ENCODE measurements at regions not wholly inside any gene's neighbourhood (a gene's known extent, or its start where the extent isn't known, plus 50 kb on each side); places are given as distances from the start of the nearest gene placed in this dataset.

DNA sequence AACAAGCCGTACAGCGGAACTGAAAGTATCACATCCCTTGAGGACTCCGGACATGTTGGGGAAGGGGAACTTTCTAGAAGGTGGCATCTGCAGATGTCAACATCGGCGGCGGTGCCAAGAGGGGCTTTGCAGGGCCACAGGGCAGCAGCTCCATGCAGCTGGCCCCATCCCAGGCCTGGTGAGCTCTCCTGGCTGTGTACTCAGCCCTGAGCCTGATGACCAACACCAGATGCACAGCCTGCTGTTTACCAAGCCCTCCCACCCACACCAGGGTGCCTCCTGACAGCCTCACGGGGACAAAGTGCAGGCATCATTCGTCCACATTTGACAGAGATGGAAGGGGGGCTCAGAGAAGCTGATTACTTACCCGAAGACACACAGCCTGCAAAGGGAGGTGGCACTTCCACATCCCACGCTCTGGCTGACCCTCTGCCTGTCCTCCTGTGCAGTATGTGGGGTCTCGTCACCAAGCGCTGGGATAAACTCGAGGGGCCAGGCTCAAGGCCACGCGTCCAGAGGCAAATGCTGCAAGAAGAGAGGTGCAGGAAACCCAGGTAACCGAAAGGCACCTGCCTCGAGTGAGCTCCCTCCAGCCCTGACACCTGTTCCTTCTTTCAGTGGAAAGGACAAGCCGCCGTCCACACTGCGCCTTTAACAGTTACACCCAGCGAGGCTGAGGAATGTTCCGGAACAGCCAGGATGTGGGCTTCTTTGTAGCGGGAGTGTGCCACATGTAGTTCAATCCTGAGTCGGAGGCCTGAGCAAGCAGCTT is 69.0 kb upstream of the ASAP2 start:
- ATAC-seq: no peak
- no peak for DNase-seq (ENCODE audit: low spot score)

DNA sequence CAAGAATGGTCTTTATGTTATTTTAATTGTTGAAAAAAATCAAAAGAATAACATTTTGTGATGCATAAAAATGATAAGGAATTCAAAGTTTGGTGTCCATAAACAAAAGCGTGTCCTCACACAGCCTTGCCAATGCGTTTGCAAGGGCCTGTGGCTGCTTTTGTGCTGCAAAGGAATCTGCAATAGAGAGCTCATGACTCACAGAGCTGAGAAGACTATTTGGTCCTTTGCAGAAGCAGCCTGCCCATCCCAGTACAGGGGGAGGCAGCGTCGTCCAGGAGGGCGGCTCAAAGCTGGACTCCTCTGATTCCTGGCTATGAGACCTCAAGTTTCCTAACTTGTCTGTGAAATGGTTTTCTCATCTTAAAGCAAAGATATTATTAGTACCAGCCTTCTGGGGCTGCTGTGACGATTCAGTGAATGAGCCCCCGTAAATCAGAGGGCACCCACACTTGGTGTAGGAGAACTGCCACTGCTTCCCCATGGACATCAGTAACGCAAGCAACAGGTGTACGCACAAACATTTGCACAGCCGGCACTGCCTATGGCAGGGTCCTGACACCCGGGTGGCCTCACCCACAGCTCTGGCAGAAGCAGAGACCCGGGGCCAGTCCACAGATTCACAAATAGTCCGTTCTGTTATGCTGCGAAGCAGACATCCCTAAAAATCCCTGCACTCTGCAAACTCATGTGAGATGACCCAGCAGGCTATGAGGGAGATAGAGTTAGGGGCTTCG is 70.6 kb upstream of the ASAP2 start:
- DNase-seq (ENCODE audit: low spot score): no peak
- ATAC-seq: no peak

DNA sequence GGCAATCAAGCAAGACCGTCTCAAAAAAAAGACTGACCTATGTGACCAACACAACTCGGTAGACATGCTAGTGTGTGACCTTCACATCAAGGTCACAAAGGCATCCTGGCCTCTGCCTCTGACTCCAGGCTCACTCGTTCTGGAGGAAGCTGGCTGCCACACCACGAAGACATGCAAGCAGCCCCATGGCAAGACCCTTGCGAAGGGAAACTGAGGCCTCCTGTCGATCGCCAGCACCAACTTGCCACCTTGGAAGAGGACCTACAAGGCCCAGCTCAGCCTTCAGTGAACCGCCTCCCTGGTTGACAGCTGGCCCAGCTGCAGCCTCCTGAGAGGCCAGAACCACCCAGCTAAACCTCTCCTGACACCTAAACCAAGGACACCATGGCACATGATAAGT is 79.3 kb upstream of the ASAP2 start:
- no peak for DNase-seq (ENCODE audit: low spot score)
- ATAC-seq: no peak

DNA sequence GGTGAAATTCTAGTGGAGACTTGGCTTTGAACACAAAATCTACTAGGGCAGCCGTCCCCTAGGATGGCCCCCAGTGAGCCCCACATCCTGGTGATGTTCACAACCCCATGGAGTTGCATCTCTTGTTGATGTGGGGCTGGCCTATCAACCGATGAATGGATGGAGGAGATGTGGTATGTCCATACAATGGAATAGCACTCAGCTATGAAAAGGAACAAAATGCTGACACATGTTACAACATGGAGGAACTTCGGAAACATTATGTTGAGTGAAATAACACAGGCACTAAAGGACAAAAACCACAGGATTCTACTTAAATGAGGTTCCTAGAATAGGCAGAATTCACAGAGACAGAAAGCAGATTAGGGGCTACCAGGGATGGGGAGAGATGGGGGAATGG is 80.1 kb upstream of the ASAP2 start:
- no peak for DNase-seq (ENCODE audit: low spot score)
- ATAC-seq: no peak

DNA sequence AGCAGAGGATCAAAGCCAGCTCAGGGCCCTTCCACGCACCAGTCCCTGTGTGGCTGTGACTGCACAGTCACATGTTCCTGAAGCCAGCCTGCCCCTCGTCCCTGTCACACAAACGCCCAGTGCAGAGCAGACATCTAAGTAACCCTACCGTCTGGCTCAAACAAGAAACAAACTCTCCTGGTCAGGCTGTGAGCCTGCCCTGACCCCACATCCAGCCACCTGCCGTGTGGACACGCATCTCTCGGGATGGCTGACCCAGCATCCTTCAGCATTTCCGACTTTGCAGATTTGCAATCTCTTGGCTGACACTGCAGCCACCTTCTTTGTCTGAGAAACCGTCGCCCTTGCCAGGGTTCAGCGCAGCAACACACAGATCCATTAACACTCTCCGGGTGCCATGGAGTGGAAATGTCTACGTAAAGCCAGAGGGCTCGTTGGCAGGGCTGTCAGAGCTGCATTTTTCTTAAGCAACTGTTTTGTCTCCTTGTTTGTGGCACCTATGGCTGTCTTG is 82.3 kb upstream of the ASAP2 start:
- ATAC-seq (peak; percentile 21), DNase-seq (ENCODE audit: low spot score) (no peak)

DNA sequence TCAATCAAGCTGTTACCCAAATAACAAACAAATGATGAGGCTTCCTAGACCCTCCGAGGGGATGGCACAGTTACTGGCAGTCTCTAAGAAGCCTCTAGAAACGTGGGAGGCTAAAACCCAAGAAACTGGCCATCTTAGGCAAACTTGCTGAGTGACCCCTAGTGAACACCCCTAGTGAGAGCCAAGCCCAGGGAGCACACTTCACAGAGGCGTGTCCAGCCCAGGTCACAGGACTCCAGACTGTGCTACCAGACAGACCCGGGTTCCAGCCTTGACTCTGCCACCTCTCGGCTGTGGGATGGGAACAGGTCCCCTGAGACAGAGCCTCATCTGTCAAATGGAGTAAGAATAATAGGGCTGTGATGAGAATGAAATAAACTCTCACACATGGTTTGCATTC is 83.5 kb upstream of the ASAP2 start:
- ATAC-seq (no peak), DNase-seq (ENCODE audit: low spot score) (no peak)

DNA sequence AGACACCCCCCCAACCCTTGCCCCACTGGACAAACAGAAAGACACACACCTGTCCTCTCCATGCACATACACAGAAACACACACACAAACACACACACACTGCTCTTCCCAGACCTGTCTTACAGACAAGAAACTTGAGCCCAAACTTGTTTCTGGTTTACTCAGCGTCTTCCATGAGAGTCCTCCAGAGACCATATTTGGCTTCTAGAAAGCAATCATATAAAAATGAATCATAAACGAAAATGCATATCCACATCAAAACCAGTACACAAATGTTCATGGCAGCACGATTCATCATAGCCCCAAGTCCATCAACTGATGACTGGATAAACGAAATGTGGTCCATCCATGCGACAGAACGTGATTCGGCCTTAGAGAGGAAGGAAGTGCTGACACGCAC is 84.2 kb upstream of the ASAP2 start:
- DNase-seq (ENCODE audit: low spot score): no peak
- no peak for ATAC-seq

DNA sequence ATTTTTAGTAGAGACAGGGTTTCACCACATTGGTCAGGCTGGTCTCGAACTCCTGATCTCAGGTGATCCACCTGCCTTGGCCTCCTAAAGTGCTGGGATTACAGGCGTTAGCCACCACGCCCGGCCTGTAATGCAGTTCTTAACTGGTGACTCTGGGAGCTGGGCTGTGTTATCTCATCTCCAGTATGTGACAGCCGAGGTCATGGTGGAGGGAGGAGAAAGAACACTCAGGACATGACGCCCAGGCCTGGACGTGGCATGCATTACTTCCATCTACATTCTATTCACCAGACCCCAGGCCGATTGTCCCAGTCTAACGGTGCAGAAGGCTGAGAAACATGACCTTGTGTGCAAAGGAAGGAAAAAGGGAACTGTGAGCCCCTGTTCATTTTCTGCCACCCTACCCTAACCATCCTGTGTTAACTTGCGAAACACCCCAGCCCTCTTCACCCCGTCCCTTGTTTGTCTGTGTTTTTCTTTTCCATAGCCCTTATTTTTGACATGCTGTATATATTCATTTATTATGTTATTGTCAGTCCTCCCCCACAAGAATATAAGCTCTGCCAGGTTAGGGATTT is 88.1 kb upstream of the ASAP2 start:
- no peak for ATAC-seq
- DNase-seq (ENCODE audit: low spot score): no peak

DNA sequence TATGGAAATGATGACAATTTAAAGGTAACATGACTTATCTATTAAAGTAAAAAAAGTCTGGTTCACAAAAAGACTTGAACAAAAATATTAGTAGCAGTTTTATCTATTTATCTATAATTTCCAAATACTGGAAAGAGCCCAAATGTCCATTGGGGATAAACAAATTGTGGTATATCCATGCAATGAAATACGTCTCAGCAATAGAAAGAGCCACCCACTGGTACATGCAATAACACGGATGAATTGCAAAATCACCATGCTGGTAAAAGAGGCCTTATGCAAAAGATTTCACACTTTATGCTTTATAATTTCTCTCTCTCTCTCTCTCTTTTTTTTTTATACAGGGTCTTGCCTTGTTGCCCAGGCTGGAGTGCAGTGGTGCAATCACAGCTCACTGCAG is 91.4 kb upstream of the ASAP2 start:
- ATAC-seq: no peak
- no peak for DNase-seq (ENCODE audit: low spot score)

DNA sequence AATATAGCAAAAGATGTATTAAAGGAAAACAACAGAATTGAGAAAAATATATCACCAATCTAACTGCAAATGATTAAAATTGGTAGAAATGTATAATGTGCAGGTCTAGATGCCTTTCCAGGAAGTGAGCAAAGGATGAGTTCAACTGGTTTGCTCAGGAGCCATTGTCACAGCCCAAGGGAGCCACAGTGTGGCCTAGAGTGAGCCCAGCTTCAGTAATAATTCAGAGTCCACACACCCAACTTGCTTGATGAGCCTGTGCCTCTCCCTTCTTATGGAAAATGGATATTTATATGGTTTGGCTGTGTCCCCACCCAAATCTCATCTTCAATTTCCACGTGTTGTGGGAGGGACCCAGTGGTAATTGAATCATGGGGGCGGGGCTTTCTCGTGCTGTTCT is 92.2 kb upstream of the ASAP2 start:
- no peak for ATAC-seq
- DNase-seq (ENCODE audit: low spot score): no peak

DNA sequence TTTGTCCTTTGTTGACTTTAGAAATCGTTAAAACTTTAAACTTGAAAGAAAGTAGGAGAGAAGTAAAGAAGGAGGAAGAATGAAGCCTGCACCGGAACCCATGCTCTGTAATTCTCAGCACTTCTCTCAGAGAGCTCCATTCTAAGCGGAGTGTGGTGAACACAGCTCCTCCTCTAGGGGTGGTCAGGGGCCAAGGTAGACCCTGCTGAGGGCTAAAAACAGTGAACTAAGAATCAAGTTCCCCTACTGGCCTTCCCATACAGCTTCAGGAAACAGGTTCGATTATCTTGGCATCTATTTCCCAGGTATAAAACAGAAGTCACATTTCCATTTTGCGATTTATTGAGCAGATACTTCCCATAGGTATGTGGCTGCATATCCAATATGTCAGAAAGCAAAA is 92.7 kb upstream of the ASAP2 start:
- ATAC-seq: no peak
- DNase-seq (ENCODE audit: low spot score): no peak

DNA sequence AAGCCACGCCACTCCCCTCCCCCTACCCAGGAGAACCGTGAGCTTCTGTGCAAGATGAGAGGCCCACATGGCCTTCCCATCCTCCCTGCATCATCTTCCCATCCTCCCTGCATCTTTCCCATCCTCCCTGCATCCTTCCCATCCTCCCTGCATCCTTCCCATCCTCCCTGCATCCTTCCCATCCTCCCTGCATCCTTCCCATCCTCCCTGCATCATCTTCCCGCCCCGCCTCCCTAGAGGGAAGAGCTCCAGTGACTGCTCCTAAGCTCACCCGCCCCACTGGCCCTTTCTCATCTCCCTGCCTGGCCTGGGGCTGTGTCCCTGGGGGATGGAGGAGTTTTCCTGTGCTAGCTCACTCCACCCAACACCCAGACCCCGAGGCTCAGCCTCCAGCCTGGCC is 93.3 kb upstream of the ASAP2 start:
- ATAC-seq (no peak), DNase-seq (ENCODE audit: low spot score) (no peak)

DNA sequence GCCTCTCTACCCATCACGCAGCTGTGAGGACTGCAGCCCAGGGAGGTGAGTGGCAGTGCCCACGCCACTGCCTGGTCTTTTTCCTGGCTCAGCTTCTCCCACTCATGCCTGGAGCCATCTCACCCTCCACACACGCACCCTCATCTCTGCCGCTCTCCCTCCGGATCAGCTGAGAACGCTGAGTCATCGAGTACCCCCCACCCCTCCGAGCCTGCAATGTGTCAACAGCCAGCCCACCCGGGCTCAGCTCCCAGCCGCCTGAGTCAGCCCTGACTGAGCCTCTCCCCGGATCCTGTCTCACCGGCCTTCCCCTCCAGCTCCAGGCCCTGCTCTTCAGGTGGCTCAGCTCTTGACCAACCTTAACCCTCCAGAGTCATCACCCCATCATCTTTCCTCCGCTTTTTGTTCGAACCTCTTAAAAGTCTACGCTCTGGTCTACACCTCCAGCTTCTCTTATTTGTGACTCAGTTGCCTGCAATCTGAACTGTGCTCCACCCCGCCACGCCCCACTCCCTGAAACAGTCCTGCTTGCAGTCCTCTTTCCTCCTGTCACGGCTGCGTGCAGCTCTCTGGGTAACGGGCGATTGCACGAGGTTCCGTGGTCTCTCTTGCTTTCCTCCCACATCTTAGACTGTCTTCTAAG is 94.4 kb upstream of the ASAP2 start:
- ATAC-seq (no peak), DNase-seq (ENCODE audit: low spot score) (no peak)

DNA sequence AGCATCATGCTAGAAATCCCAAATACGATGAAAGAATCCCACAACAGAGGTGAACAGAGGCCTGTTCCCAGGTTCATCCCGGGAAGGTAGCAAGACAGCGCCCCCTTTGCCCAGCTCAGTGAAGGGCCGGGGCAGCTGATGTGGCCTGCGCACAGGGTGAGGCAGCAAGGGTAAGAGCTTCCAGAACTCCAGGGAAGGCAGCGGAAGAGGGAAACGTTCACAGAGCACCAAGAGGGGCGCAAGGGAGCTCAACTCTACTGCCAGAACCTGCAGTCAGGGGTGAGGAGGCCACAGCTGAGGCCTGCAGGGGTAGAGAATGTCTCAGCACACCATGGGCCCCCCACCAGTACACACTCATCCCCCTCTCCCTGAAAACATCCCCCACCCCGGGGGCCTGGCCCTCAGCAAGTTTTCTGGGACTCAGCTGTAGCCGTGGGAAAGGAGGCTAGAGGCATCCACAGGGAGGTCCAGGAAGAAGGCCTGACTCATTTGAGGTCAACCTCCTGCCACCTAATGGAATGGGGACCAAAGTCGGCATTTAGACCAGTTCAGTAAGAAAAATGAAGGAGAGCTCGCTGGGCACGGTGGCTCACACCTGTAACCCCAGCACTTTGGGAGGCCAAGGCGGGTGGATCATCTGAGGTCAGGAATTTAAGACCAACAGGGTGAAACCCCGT is 95.6 kb upstream of the ASAP2 start:
- ATAC-seq: no peak
- no peak for DNase-seq (ENCODE audit: low spot score)

DNA sequence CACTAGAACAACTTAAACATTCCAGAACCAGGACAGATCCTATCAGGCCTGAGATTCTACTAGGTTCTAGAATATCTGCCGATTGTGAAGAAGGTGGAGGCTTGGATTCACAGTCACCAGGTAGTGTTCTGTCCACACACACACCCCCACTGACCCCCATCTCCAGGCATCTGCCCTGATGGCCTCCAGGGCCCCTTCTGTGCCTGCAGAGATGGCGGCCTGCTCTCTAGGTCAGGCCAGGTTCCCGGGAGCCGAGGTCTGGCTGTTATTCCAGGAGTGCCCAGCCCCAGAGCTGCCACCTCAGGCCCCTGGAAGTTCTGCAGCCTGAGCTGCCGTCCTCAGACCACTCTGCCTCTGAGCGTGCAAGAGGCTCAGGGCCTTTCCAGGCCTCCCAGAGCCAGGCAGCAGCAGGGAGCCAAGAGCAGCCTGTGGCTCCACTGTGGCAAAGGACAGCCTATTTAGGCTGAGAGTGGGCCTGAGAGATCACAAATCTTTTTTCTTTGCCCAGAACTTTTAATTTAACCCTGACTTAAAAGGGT is 96.2 kb upstream of the ASAP2 start:
- DNase-seq (ENCODE audit: low spot score): no peak
- ATAC-seq: no peak

DNA sequence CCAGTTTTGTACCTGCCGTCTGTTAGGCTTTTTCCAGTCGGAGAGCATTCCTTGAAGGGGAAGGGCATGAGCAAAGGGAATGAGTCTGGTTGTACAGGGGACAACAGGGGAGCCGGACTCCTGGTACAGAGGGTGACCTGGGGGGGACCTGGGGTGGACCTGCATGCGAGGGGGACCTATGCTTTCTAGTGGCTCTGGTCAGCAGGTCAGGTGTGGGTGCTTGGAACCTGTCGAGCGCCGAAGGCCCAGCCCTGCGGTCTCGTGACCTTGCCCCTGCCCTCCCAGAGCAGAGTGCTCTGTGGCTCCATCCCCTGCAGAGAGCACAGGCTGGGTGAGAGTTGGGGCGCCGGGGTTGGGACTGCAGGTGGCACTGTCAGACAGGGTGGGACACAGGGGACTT is 96.7 kb upstream of the ASAP2 start:
- ATAC-seq (no peak), DNase-seq (ENCODE audit: low spot score) (no peak)

DNA sequence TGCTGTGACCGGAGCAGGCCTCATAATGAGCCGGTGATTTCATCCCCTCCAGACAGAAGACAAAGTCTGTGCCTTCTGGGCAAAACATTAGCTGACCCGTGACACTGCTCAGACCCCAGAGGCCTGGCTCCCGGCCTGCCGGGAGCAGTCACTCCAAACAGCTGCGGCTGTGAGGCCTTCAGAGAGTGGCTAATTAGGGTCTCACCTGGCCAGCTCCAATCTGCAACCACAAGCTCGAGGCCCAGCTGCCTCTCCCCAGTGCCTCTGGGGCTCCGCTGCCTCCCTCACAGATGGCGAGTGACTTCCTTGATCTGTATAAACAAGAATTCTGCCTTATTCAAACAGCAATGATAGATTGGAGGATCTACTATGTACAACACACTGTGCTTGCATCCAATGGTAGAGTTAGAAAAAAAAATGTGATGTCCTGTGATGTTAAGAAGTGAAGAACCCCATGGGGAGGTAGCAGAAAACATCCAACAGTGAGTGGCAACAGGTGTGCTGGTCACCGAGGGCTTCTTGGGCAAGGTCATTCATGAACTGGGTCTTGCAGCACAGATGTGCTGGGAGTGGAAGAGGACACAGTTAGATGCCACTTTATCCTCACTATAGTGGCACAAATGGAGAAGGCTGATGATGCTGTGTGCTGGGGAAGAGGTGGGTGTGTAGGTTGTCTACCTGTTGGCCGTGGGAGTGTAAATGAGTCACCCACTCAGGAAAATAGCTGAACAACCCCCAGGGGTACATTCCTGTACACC is 98.2 kb upstream of the ASAP2 start:
- ATAC-seq: no peak
- no peak for DNase-seq (ENCODE audit: low spot score)

DNA sequence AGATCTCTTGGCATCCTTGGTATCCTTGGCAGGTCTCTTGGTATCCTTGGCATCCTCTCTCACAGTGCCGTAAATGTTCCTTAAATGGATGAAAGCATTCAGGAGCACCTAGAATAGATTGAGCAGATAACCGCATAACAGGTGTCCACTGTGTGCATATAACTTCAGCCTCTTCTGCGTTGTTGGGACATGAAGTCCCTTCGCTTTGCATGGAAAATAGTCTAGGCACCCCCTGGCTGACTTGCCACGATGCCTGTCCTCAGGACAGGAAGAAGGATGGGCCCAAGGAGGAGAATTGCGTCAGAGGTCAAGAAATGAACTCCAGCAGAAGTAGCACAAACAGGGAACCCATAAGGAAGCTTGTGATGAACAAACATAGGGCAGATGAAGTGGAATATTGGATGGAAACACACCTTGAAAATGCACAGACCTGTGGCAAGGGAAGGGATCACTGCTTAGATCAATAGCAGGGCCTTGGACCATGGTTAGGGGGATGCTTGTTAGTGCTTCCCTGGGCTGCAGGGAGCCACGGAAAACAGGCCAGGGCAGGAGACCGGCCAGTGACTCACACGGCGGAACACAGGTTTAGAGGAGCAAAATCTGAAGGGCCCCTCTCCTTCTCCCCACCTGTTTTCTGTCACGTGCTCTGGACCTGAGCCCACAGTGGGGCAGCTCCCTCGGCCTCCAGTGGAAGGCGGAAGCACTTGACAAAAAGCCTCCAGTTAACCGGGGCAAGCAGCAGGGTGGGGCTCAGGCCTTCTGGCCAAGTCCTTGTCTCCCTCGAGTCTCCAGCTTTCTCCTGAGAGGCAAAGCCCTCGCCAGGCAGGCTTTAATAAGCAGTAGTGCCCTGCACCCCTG is 99.2 kb upstream of the ASAP2 start:
- DNase-seq (ENCODE audit: low spot score) (no peak), ATAC-seq (no peak)

All from left lobe of liver (tissue), 2 donors.